HUDEP-2 (cell line): ENCODE measurements at regions not wholly inside any gene's neighbourhood (a gene's known extent, or its start where the extent isn't known, plus 50 kb on each side); places are given as distances from the start of the nearest gene placed in this dataset.

Experiments
- DNase-seq, 76 experiments: peaks; one replicate each; lab custom pipeline; 2025; ENCODE audit not compliant: unreplicated experiment in 76 of 76; lab: John Stamatoyannopoulos, UW

GRCh38 chr1:228823200-228823599 lies 87.9 kb downstream of the RHOU start:
- DNase-seq, result no peak

DNA sequence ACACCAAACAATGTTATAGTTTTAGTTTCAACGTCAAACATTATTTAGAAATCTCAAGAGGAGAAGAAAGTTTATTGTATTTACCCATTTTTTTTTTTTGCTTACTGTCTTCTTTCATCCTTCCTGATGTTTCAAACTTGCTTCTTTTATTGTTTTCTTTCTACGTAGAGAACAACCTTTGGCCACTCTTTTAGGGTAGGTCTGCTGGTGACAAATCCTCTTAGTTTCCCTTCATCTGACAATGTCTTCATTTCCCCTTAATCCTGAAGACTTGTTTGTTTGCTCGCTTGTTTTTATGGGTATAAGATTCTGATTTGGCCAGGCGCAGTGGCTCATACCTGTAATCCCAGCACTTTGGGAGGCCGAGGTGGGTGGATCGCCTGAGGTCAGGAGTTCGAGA lies 89.1 kb downstream of the RHOU start:
- no peak for DNase-seq

DNA sequence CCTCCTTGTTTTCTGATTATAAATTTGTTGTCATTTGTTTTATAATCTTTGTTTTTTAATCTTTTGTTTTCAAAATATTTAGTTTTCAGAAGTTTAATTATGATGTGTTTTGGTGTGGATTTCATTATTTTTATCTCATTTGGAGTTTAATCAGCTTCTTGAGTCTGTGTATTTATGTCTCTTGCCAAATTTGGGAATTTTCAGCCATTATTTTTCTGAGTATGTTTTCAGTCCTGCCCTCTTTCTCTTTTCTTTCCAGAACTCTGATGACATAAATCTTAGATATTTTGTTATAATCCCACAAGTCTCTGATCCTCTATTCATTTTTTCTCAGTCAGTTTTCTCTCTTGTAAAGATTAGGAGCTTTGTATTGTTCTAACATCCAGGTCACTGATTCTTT lies 89.8 kb downstream of the RHOU start:
- no peak for DNase-seq

DNA sequence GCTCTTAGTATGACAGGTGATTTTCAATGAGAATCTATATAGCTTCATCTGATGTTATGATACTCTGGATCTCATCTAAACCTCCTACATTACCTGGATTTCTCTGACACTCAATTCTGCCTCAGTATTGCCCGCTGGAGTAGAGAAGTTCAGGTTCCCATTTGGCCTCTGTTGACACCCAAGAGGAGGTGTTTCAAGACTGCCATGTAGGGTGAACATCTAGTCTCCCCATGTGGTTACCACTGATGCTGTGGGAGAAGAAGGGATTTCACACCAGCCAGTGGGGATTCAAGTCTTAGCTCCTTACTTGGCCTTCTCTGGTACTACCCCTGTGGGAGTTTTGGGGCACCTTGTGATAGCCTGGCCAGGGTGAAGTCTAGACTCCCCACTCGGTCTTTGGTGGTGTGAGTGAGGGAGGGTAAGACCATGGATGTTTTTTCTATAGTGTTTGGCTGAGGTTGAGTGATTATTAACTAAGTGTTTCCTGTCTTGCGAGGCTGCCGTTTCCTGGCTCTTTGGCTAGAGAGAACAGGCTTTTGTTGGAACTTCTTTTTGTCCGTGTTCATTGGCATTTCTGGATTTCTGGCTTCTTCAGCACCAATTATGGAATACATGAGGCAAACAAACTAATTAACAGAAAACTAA lies 90.7 kb downstream of the RHOU start:
- no peak for DNase-seq

DNA sequence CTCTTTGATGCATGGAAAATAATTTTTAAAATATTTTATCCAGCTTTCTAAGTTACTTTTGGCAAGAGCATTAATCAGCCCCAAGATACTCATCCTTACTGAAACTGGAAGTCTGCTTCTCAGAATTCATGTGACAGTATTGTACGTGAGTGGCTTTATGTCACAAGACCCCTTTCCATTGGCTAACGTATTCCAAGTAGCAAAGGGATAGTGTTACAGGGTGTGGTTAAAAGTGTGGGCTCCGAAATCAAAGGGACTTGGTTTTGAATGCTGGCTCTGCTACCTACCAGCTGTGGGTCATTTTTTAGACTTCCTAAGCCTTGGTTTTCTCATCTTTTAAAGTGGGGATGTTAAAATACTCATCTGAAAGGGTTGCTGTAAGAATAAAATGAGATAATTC lies 91.7 kb downstream of the RHOU start:
- DNase-seq, result no peak

- no peak for DNase-seq
These were observed 92.9 kb downstream of the RHOU start for GRCh38 chr1:228828151-228828550.

DNA sequence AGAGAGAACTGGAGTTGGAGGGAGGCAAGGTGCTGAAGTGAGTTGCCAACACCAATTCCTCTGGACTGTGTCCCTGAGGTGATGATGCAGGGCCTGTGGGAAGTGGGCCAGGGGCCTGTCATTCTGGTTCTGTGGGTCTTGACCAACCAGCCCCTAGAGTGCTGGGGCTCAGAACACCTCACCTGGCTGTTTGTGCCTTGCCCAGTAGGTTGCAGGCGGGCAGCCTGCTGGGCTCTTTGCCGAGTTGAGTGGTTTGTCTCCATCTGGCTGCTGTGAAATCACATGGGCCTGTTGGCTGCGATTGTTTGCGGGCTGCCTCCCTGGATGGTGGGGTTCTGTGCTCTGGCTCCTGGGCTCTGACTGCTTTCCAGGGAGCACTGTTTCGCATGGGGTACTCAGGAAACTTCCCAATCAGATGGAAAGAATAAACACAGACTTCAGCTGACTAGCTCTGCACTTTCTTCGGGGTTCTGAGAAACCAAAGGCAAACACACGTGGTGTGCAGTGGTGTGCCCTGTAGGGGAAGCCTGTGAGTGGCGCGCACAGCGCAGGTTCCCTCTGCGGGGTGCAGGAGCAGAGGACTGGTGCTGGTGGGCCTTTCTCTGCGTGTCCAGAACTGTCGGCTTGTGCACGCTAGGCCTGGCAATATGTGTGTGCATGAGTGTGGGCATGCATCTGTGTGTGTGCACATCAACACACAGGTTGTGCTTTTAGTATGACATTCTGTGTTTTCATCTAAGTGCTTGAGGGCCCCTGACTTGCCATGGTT lies 95.1 kb downstream of the RHOU start:
- no peak for DNase-seq

GRCh38 chr1:228830954-228831481 lies 95.7 kb downstream of the RHOU start:
- DNase-seq, result no peak

GRCh38 chr1:228833911-228834688 lies 98.8 kb downstream of the RHOU start:
- DNase-seq, result no peak

GRCh38 chr1:228835456-228835855 lies 100.2 kb downstream of the RHOU start:
- no peak for DNase-seq

DNA sequence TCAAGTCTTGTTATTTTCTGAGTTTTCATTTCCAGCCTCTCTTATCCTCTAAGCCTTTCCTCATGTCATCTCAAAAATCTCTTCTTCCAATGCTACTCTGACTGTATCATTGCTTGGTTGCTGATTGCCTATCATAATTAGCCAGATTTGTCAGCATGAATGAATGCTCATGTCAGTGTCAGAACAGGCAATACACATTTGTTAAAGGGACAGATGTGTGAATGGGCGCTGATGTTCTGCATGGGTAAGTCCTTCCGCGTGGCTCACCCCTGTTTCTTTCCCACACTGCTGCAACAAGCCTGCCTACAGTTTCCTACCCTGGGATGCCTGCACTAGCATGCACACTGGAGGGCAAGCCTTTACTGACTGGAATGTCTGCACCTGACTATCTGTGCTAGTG lies 100.6 kb downstream of the RHOU start:
- DNase-seq, result no peak

- DNase-seq, result no peak
These were observed 101.1 kb downstream of the RHOU start for GRCh38 chr1:228836427-228836826.

GRCh38 chr1:228837032-228837431 lies 101.8 kb downstream of the RHOU start:
- no peak for DNase-seq

GRCh38 chr1:228837817-228838716 lies 102.8 kb downstream of the RHOU start:
- no peak for DNase-seq

DNA sequence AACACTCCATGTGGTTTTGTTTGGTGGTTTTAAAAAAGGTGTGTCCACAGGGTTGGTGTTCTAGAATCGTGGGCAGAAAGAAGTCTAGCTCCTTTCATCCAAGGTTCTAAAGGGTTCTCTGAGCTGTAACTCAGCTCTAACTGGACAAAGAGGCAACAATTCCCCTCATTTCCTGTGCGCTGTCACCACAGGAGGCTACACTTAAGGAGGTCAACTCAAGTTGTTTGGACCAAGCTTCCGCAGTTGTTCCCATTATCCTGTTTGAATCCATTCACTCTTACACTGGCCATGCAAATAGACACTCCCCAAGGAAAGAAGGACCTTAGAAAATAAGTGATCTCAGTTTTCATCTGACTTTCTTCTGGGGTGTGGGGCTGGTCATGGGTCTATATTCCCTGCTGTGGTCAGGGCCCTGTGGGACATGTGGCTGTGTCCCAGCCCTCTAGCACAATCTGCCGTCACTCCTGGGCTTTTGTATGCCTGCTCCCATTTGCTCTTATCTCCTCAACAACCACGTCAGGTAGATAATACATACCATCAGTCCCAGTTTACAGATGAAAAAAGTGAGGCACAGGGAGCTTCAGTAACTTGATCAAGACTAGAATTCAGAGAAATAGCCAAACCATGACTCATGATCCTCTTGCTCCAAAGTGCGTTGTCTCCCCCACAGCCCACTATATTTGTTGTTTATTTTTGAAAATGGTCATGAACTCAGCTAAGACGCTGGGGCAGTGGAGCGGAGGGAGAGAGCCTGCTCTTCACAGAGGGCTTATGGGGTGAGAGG lies 103.6 kb downstream of the RHOU start:
- DNase-seq, result no peak

DNA sequence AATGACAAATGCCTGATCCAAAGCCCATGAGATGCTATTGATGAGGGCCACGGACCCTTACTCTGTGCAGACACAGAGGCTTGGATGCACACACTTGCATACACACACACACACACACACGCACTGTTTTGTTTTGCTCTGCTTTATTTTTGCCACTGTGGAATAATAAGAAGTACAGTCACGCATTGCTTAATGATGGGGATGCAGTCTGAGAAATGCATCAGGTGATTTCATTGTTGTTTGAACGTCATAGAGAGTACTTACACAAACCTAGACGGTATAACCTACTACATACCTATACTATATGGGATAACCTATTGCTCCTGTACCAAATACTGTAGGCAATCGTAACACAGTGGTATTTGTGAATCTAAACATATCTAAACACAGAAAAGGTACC lies 104.4 kb downstream of the RHOU start:
- DNase-seq, result no peak

GRCh38 chr1:228841632-228842031 lies 106.4 kb downstream of the RHOU start:
- DNase-seq, result no peak

GRCh38 chr1:228842094-228842775 lies 107.0 kb downstream of the RHOU start:
- peak in 6 of 76 experiments; percentile 4 to 38 (median 11) for DNase-seq

GRCh38 chr1:228845101-228845500 lies 109.8 kb downstream of the RHOU start:
- no peak for DNase-seq
